Renal pelvis (tissue), 1 donor: ENCODE measurements at regions not wholly inside any gene's neighbourhood (a gene's known extent, or its start where the extent isn't known, plus 50 kb on each side); places are given as distances from the start of the nearest gene placed in this dataset.

Experiments used
- DNase-seq: peaks from one replicate; pipeline ENCODE4 v3.0.0-alpha.2; 2013

DNA sequence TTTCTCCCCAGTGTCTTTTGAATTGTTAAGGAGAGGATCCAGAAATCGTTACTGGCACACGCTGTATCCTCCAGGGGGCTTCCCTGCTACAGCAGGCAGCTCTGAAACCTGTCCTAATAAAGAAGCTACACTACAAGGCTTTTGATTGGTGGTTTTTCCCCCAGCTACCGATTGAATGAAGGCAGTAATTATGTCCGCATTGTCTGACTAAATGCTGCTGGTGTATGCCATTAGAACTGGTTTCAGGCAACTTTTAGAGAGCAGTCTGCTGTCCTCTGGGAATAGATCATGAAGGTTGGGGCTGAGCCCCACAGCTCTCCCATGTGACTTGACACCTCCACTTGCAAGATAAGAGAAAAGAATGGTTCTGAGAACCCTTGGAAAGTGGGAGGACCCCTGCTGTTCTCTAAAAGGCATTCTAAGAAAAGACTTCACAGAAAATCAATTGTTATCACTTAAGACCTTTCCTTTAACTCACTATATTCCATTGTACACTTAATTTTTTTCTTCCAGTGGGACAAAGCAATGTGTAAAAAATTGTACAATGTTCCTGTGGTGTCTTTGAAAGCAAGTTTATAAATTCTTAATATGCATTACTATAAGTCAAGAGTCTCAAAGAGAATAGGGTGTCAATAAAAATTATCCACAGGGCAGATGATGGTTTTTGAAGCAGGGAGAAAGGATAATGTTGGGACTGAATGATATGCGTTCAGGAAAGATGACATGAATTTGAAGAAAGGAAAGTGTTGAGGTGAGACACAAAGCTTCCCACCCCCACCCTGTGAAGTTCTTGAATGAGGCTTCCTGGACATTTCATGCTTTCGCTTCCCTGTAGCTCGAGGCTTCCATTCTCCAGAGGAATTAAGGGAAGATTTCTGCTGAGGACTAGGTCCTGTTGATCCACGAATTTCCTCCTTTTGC, 53.0 kb upstream of the DAZL start:
- DNase-seq, result no peak

DNA sequence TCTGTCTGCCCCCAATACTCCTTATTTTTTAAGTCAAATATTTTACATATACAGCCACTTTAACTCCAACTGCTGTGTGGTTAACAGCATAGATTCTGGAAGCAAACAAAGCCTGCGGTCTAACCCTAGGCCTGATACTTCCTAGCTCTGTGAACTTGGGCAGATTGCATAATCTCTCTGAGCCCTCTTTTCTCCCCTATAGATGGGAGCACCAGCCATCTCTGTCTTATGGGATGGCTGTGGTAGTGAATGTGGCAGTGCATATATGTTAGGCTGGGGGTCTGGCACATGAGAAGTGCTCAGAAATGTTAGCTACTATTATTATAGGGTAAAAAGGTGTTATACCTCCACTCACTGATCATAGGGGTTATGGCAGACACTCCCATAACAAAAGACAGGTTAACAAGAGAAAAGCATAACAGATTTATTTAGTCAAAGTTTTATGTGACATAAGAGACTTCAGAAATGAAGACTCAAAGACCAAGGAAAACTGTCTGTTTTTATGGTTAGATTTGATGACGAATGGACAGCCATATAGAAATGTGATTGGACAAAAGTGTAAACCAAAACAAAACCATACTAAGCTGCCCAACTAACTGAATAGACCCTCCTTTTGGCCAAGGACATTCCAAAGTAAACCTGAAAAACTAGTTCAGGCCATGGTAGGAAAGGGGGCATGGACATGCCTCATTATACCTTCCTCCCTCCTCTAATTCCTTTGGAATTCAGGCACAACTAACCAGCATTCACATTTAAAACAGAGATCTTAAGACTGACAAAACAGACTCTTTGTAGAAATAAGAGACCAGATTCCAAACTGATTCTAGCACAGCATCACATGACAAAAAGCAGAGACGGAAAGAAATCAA, 53.9 kb upstream of the DAZL start:
- DNase-seq, result no peak

DNA sequence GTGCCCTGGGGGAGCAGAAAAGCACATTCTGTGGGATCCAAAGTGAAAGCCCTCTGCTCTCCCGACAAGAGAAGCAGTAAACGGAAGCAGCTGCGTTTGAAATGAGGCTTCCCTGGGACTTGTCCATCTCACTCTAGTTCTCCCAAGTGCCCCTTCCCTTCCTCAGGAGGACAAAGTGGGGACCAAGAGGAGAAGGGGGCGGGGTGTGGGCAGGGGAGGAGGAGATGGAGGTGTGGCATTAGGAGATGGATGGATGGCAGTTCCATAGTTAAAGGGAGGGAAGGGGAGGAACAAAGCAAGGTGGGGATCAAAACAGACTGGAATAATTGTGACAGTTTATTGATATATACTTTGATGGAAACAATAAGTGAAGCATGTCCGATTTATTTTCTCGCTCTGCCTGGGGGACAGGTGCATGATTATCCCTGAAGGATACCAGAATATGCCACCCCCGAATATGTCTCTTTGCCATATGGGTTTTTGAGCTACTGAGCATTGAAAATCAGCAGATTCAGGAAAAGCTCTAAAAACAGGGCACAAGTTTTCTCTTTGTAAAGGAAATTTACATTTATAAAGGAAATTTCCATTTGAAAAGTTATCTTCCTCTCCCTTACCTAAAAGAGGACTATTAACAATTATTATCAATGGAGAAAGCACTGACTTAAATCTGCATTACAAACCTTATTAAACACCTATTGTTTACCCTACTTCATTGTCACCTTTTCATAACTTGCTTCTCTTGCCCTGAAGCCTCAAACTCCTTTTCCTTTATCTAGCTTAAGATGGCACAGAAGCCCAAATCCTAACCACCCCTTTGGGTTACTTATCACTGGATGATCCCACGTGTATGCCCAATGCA, 58.9 kb upstream of the DAZL start:
- DNase-seq, result no peak

DNA sequence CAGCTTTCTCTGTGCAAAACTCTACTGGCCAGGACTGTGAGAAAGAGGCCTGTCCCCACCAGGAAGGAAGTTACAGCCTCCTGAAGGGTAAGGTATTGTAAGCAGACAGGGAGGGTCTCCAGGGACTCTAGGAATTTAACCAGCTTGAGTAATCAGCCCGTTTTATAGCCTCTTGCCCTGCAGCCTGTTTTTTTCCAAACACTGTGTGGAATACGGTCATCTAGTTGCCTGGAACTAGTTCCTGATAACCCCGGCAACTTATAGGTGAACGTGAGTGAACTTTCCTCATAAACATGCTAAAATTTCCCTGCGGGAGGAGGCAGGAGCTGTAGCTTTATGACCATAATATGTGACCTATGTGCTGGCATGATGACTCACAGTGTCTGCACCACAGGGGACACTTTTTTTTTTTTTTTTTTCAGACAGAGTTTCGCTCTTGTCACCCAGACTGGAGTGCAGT, 60.1 kb upstream of the DAZL start:
- peak; percentile 17 for DNase-seq

DNA sequence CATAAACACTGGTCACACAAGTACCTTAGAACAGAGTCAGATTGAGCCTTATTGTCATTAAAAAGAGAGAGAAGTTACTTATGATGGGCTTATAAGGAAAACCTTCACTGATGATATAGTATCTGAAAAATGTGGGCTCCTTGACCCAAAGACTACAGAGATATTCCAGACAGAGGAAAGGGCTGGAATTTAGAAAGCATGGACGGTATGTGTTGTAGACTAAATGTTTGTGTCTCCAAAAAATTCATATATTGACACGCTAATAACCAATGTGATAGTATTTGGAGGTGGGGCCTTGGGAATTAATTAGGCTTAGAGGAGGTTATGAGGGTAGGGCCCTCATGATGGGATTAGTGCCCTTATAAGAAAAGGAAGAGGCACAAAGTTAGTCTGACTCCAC, 61.0 kb upstream of the DAZL start:
- no peak for DNase-seq

GRCh38 chr3:16667633-16668032, 62.4 kb upstream of the DAZL start:
- no peak for DNase-seq

DNA sequence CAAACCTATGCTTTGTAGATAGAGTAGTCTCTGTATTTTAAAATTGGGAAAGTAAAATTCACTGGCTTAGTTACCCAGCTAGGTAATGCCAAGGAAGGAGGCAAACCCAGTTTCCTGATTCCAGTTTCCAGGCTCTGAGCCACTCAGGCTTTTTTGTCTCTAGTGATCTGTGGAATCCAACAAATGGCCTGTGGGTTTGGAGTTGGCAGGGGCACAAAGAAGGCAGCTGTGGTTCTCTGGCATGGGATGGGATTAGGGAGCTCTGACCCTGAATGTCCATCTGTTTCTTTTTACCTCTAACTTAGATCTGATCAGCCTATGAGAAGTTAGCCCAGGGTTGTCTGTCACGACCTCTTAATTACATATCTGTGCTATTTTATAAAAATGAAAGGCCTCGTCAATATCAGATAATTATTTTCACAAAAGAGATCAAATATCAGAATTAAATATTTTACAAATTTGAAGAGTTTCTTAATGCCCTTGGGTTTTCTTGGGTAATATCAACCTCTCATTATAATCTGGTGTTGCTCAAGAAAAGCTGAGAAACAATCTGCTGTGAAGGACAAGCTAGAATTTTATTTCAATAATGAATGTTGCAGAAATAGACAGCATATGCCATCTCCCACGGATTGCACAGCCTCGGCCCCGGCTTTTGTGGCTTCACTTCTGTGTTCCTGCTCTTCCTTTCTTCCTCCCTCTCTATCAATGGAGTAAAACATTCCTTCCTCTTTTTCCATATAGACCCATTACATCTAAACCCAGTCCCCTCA, 63.7 kb upstream of the DAZL start:
- DNase-seq, result no peak

GRCh38 chr3:16670191-16670590, 65.0 kb upstream of the DAZL start:
- DNase-seq, result no peak

DNA sequence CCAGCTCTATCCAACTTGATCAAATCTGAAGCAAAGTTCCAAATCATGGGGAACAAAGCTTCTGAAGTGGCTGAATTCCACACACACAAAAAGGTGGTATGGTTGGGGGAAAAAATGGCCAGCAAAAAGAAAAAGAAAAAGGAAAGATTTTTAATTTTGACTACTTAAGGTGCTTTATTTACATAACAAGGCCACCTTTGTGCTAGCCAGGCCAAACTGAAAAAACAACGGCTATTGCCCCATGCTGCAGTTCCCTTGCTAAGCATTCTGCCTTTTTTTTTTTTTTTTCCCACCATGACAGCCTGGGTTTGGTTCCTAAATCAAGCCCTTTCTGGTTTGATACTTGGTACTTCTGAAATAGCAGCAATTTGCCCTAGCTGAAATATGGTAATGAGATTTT, 66.5 kb upstream of the DAZL start:
- DNase-seq, result no peak

DNA sequence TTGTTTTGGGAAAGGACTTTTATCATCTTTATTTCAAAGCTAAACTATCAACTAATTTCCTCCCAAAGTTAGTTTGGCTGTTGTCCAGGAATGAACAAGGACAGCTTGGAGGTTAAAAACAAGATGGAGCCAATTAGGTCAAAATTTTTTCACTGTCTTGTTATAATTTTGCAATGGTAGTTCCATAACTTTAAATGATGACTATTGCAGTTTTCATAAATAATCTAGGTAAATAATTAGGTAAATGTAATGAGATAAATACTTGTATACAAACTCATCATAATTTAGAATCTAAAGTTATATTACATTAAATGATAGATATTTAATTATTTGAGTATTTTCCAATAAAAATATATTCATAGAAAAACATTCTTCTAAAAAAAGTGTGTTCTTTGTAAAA, 68.3 kb upstream of the DAZL start:
- no peak for DNase-seq

DNA sequence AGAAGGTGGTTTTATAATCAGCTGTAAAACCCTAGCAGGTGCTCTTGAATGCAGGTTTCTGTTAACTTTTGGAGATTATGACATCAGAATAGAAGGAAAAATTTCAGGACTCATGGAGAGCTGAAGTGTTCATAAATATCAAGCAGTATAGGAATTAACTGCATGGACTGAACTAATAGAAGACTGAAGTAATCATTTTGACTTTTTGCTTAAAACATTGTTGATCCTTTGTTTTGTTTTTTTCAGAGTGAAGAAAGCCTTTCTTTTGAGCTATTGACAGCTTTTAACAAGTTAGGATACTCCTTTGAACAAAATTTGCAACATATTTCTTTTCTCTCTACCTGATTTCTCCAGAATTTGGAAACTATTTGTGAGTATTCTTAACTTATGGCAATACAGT, 70.6 kb upstream of the DAZL start:
- DNase-seq, result no peak

DNA sequence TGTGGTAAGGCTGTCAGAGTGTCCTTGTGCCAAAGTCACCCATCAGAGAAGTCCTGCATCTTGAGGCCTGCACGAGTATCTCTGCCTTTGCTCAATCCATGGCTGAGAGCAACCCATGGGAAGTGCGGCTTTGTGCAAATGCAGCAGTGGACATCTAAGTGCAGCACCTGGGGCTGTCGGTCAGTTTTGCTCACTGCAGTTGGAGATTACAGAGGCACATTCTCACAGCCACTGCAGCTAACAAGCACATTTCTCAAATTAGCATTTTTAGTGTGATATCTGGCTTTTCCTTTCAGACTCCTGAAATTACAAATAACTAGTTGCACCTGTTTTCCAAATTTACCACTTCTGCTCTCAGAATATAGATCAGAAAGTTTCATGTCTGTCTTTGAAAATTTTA, 81.5 kb upstream of the DAZL start:
- no peak for DNase-seq

GRCh38 chr3:16687221-16687620, 82.0 kb upstream of the DAZL start:
- no peak for DNase-seq

GRCh38 chr3:16692486-16693344, 87.5 kb upstream of the DAZL start:
- DNase-seq, result no peak

DNA sequence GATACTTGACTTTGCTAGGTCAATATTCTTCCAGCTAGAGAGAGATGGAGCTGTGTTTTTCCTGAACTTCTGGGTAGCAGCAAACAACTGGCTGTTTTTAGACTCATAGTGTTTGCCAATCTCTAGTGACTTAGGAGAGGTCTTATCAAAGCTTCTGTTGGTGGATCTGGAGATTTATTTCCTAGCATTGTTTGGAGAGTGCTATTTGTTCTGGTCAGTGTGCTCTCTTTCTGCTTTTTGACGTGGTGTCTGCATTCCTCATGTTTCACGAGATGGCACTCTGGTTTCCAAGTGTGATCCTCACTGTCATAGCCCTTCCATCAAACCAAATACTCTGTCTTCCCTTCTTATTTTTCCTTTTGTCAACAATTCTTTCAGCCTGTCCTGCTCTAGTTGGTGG, 88.6 kb upstream of the DAZL start:
- no peak for DNase-seq

DNA sequence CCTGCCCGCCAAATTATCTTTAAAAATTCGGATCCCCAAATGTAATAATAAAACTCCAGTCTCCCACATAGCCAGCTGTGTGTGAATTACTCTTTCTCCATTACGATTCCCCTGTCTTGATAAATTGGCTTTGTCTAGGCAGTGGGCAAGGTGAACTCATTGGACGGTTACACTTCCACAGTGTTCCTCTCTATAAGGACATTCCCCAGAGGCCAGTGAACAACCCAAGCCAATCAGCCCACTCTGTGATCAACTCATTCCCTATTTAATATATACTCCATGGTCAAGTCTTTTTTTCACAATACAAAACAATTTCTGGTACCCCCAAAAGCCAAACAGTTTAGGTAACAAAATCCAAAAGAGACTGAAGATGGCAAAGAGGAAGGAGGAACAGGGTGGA, 90.5 kb upstream of the DAZL start:
- DNase-seq, result no peak

- DNase-seq, result no peak
Measured at GRCh38 chr3:16697443-16698147, 92.4 kb upstream of the DAZL start.

GRCh38 chr3:16700651-16701050, 95.4 kb upstream of the DAZL start:
- DNase-seq, result no peak

- no peak for DNase-seq
Measured at GRCh38 chr3:16704941-16705340, 99.7 kb upstream of the DAZL start.

- DNase-seq, result no peak
Measured at GRCh38 chr3:16707260-16707659, 102.0 kb upstream of the DAZL start.
